GM19468 (cell line): ENCODE measurements at regions not wholly inside any gene's neighbourhood (a gene's known extent, or its start where the extent isn't known, plus 50 kb on each side); places are given as distances from the start of the nearest gene placed in this dataset.
"Not testable (repeated sequence)": the region's sequence is repeated elsewhere in the genome, so short reads cannot be mapped to it uniquely, and the experiment has no call there.

Experiments
- ATAC-seq: cut with Tn5 transposase; IDR thresholded peaks from one replicate; pipeline ENCODE4 v1.9.1; 2021; ENCODE audit warnings: mild to moderate bottlenecking, moderate library complexity, moderate number of reproducible peaks; ENCODE audit not compliant: unreplicated experiment; ENCODE audit errors: extremely low read depth

GRCh38 chr4:14002331-14002730 is 374.8 kb upstream of the BOD1L1 start:
- not testable (repeated sequence) for ATAC-seq

GRCh38 chr4:14008494-14008893 is 381.0 kb upstream of the BOD1L1 start:
- ATAC-seq: no peak

- ATAC-seq: no peak
Observed at GRCh38 chr4:14018191-14018853, 390.8 kb upstream of the BOD1L1 start.

GRCh38 chr4:14022456-14022855 is 394.9 kb upstream of the BOD1L1 start:
- ATAC-seq: no peak

GRCh38 chr4:14023036-14023435 is 395.5 kb upstream of the BOD1L1 start:
- ATAC-seq: no peak

GRCh38 chr4:14023896-14024295 is 396.4 kb upstream of the BOD1L1 start:
- ATAC-seq: no peak

GRCh38 chr4:14025111-14025510 is 397.6 kb upstream of the BOD1L1 start:
- ATAC-seq: no peak

- no peak for ATAC-seq
Observed at GRCh38 chr4:14025891-14026290, 398.4 kb upstream of the BOD1L1 start.

- no peak for ATAC-seq
Observed at GRCh38 chr4:14028862-14029261, 401.3 kb upstream of the BOD1L1 start.

GRCh38 chr4:14035076-14035475 is 407.6 kb upstream of the BOD1L1 start:
- ATAC-seq: no peak

- no peak for ATAC-seq
Observed at GRCh38 chr4:14043203-14043602, 415.7 kb upstream of the BOD1L1 start.

- ATAC-seq: no peak
Observed at GRCh38 chr4:14046642-14047041, 419.1 kb upstream of the BOD1L1 start.

GRCh38 chr4:14047840-14048239 is 420.3 kb upstream of the BOD1L1 start:
- no peak for ATAC-seq

GRCh38 chr4:14049946-14050345 is 422.4 kb upstream of the BOD1L1 start:
- no peak for ATAC-seq

GRCh38 chr4:14053291-14053690 is 425.8 kb upstream of the BOD1L1 start:
- ATAC-seq: no peak

GRCh38 chr4:14054391-14054790 is 426.9 kb upstream of the BOD1L1 start:
- ATAC-seq: no peak

GRCh38 chr4:14059006-14059405 is 431.5 kb upstream of the BOD1L1 start:
- ATAC-seq: no peak

GRCh38 chr4:14064984-14065383 is 437.5 kb upstream of the BOD1L1 start:
- no peak for ATAC-seq

GRCh38 chr4:14065406-14065805 is 437.9 kb upstream of the BOD1L1 start:
- ATAC-seq: no peak

- ATAC-seq: no peak
Observed at GRCh38 chr4:14066979-14067378, 439.5 kb upstream of the BOD1L1 start.

GRCh38 chr4:14069886-14070285 is 442.4 kb upstream of the BOD1L1 start:
- ATAC-seq: no peak

- no peak for ATAC-seq
Observed at GRCh38 chr4:14070289-14070880, 442.9 kb upstream of the BOD1L1 start.
